H1 (cell line): ENCODE measurements at regions not wholly inside any gene's neighbourhood (a gene's known extent, or its start where the extent isn't known, plus 50 kb on each side); places are given as distances from the start of the nearest gene placed in this dataset.
A peak's percentile ranks its signal among the peaks of the same experiment; 100 is the strongest.

Experiments
- CTCF ChIA-PET: fragments of 300-600 bp; sonication (Branson Sonifier 250); formaldehyde crosslinking; loops from one replicate; lab custom pipeline; 2021; ENCODE audit not compliant: partially characterized antibody; lab: Charles Lee
- POLR2A ChIA-PET: fragments of 300-600 bp; sonication (Branson Sonifier 250); formaldehyde crosslinking; loops from one replicate; lab custom pipeline; 2021; ENCODE audit warnings: inconsistent platforms; ENCODE audit not compliant: partially characterized antibody; lab: Charles Lee
- DNase-seq, 2 experiments: peaks; one replicate each; pipeline versions ENCODE4 v3.0.0 to v3.0.0-alpha.2; 2010 to 2022; ENCODE audit warnings: low spot score in 2 of 2, low read depth in 1 of 2, mixed read lengths in 1 of 2
- FAIRE-seq: peaks from 2 replicates; lab custom pipeline; 2011; peaks lifted over from hg19 to GRCh38; lab: Jason Lieb, UNC
- H2AFZ ChIP-seq: 2 replicates; pipeline ENCODE4 v1.8.1; 2012; ENCODE audit warnings: low read length, inconsistent platforms
- H2AK5ac ChIP-seq: 2 replicates; pipeline ENCODE4 v1.6.1; 2013; ENCODE audit warnings: low read depth, low read length
- H2BK120ac ChIP-seq: replicated peaks from 2 replicates; pipeline ENCODE3; 2013; ENCODE audit warnings: low read depth, low read length, inconsistent platforms
- H2BK12ac ChIP-seq: 2 replicates; pipeline ENCODE4 v1.6.1; 2013; ENCODE audit warnings: low read depth, low read length
- H2BK15ac ChIP-seq: 2 replicates; pipeline ENCODE4 v1.6.1; 2013; ENCODE audit warnings: low read length
- H2BK20ac ChIP-seq: 2 replicates; pipeline ENCODE4 v1.6.1; 2013; ENCODE audit warnings: low read length
- H2BK5ac ChIP-seq: 2 replicates; pipeline ENCODE4 v1.6.1; 2013; ENCODE audit warnings: low read depth, low read length
- H3K14ac ChIP-seq: 2 replicates; pipeline ENCODE4 v1.6.1; 2013; ENCODE audit warnings: inconsistent platforms; ENCODE audit not compliant: insufficient read length
- H3K18ac ChIP-seq: 2 replicates; pipeline ENCODE4 v1.6.1; 2013; ENCODE audit warnings: low read length; ENCODE audit errors: extremely low read depth
- H3K23ac ChIP-seq: 2 replicates; pipeline ENCODE4 v1.6.1; 2013; ENCODE audit warnings: inconsistent platforms; ENCODE audit not compliant: insufficient read length
- H3K23me2 ChIP-seq: 2 replicates; pipeline ENCODE4 v1.6.1; 2013; ENCODE audit warnings: low read depth, low read length
- H3K27ac ChIP-seq: 2 replicates; pipeline ENCODE4 v1.6.1; 2011; ENCODE audit warnings: low read depth, low read length, inconsistent platforms
- H3K27me3 ChIP-seq, 4 experiments: replicated peaks in 1 of 4; 1 replicate in 1 of 4; 2 replicates in 3 of 4; pipeline versions ENCODE4 v1.6.1 to v1.8.1; 2011 to 2013; ENCODE audit warnings: low read length in 3 of 4, mild to moderate bottlenecking in 3 of 4, inconsistent platforms in 2 of 4, mixed read lengths in 2 of 4, moderate library complexity in 1 of 4; ENCODE audit not compliant: control insufficient read depth in 3 of 4, insufficient read depth in 3 of 4; ENCODE audit errors: extremely low read depth in 1 of 4
- H3K36me3 ChIP-seq, 4 experiments: 2 replicates each; pipeline versions ENCODE4 v1.6.1 to v1.8.1; 2011 to 2013; ENCODE audit warnings: mild to moderate bottlenecking in 4 of 4, low read length in 3 of 4, moderate library complexity in 2 of 4, control low read depth in 1 of 4, inconsistent platforms in 1 of 4; ENCODE audit not compliant: insufficient read depth in 4 of 4, control insufficient read depth in 2 of 4
- H3K4ac ChIP-seq: replicated peaks from 2 replicates; pipeline ENCODE3; 2013; ENCODE audit warnings: low read length, low read depth, mixed read lengths, inconsistent platforms; ENCODE audit not compliant: insufficient read length
- H3K4me1 ChIP-seq, 4 experiments: replicated peaks in 1 of 4; 1 replicate in 1 of 4; 2 replicates in 3 of 4; pipeline versions ENCODE4 v1.6.1 to v1.8.1; 2011 to 2013; ENCODE audit warnings: low read length in 3 of 4, inconsistent platforms in 2 of 4, mixed read lengths in 1 of 4; ENCODE audit not compliant: insufficient read depth in 4 of 4, control insufficient read depth in 3 of 4
- H3K4me2 ChIP-seq, 2 experiments: 2 replicates each; pipeline versions ENCODE4 v1.6.1 to v1.8.1; 2011 to 2013; ENCODE audit warnings: low read depth in 2 of 2, low read length in 2 of 2, control low read depth in 1 of 2, inconsistent platforms in 1 of 2, mild to moderate bottlenecking in 1 of 2; ENCODE audit not compliant: insufficient read depth in 1 of 2
- H3K4me3 ChIP-seq, 4 experiments: fragments of 200-600, 300-600 bp in 1 of 4; sonication (generic), shearing (Covaris generic), sonication (Bioruptor Twin) in 1 of 4; 2 replicates each; pipeline versions ENCODE4 v1.5.1 to v1.8.1; 2011 to 2016; ENCODE audit warnings: low read length in 4 of 4, low read depth in 3 of 4, control low read depth in 2 of 4, inconsistent platforms in 2 of 4, mild to moderate bottlenecking in 2 of 4, mixed read lengths in 1 of 4, moderate library complexity in 1 of 4; ENCODE audit not compliant: insufficient read depth in 2 of 4; ENCODE audit errors: extremely low read depth in 1 of 4
- H3K56ac ChIP-seq: replicated peaks from 2 replicates; pipeline ENCODE3; 2013; ENCODE audit warnings: low read depth, mild to moderate bottlenecking, mixed read lengths, low read length, inconsistent platforms; ENCODE audit not compliant: insufficient read length
- H3K79me1 ChIP-seq: 2 replicates; pipeline ENCODE4 v1.6.1; 2013; ENCODE audit warnings: low read depth, low read length, control low read depth
- H3K79me2 ChIP-seq, 2 experiments: 2 replicates each; pipeline versions ENCODE4 v1.6.1 to v1.8.1; 2012 to 2013; ENCODE audit warnings: low read length in 2 of 2, mild to moderate bottlenecking in 2 of 2, inconsistent platforms in 1 of 2; ENCODE audit not compliant: insufficient read depth in 2 of 2, control insufficient read depth in 1 of 2
- H3K9ac ChIP-seq, 4 experiments: replicated peaks in 1 of 4; 1 replicate in 1 of 4; 2 replicates in 3 of 4; pipeline versions ENCODE4 v1.6.1 to v1.8.1; 2011 to 2013; ENCODE audit warnings: low read depth in 3 of 4, low read length in 3 of 4, control low read depth in 2 of 4, mild to moderate bottlenecking in 2 of 4, moderate library complexity in 2 of 4, inconsistent platforms in 1 of 4; ENCODE audit errors: extremely low read depth in 1 of 4
- H3K9me3 ChIP-seq, 2 experiments: 2 replicates each; pipeline versions ENCODE4 v1.6.1 to v1.8.1; 2012 to 2013; ENCODE audit warnings: mild to moderate bottlenecking in 2 of 2, moderate library complexity in 2 of 2, control low read depth in 1 of 2, inconsistent platforms in 1 of 2, low read depth in 1 of 2, low read length in 1 of 2, mixed read lengths in 1 of 2; ENCODE audit not compliant: insufficient read depth in 2 of 2
- H4K20me1 ChIP-seq, 2 experiments: replicated peaks in 1 of 2; 2 replicates each; pipeline versions ENCODE3 to v1.8.1; 2011 to 2013; ENCODE audit warnings: inconsistent platforms in 2 of 2, low read length in 2 of 2, mild to moderate bottlenecking in 1 of 2; ENCODE audit not compliant: insufficient read depth in 2 of 2, control insufficient read depth in 1 of 2
- H4K5ac ChIP-seq: 2 replicates; pipeline ENCODE4 v1.6.1; 2013; ENCODE audit warnings: low read length, low read depth, mixed read lengths, inconsistent platforms; ENCODE audit not compliant: insufficient read length
- H4K8ac ChIP-seq: 2 replicates; pipeline ENCODE4 v1.8.0; 2013; ENCODE audit warnings: mild to moderate bottlenecking, moderate library complexity, low read length, inconsistent platforms; ENCODE audit not compliant: insufficient read depth; ENCODE audit errors: extremely low read depth
- H4K91ac ChIP-seq: replicated peaks from 2 replicates; pipeline ENCODE3; 2013; ENCODE audit warnings: low read length, mixed read lengths, inconsistent platforms; ENCODE audit not compliant: insufficient read length
- CTBP2 ChIP-seq: IDR thresholded peaks from 2 replicates; pipeline ENCODE4 v1.7.0; 2011; ENCODE audit warnings: borderline replicate concordance, mild to moderate bottlenecking, moderate library complexity, mixed read lengths, low read length; ENCODE audit not compliant: insufficient read depth, insufficient read length
- TCF12 ChIP-seq: IDR thresholded peaks from 2 replicates; pipeline ENCODE4 v1.6.1; 2011; ENCODE audit warnings: low read depth, mild to moderate bottlenecking, low read length
- WGBS, 2 experiments: shearing (Covaris generic) in 1 of 2; methylation state at CpG; one replicate each; pipeline versions ENCODE4 v1.1.6 to v1.1.7; 2013 to 2015; ENCODE audit warnings: low lambda C conversion rate in 2 of 2, mixed read lengths in 2 of 2, inconsistent platforms in 1 of 2, low coverage in 1 of 2, missing lambda C conversion rate in 1 of 2; ENCODE audit not compliant: insufficient replicate concordance in 2 of 2, insufficient coverage in 1 of 2, insufficient read length in 1 of 2; ENCODE audit errors: extremely low coverage in 1 of 2, missing lambda C conversion rate in 1 of 2; 5-methylcytosine and 5-hydroxymethylcytosine counted together
- TF ChIP-seq, protein P1 (sequence below): IDR thresholded peaks from 2 replicates; pipeline ENCODE4 v1.6.1; 2011; ENCODE audit warnings: low read length, improper control_type of control experiment

DNA sequence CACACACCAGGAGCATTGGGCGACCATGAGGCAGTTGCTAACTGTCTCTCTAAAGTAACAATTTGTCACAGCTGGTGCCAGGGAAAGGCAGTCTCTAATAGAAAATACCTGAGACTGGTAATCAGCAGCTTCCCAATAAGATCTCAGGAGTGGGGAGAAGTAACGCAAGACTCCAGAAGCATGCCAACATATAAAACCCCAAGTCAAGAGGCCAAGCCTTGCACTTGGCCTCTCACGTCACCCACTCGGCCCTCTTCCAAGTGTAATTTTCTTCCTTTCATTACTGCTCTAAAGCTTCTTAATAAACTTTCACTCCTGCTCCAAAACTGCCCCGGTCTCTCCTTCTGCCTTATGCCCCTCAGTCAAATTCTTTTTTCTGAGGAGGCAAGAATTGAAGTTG is 455.6 kb upstream of the ACVR2A start:
- Histone ChIP-seq H4K5ac (no peak overlapping the region), H2AK5ac (no peak overlapping the region), H2AFZ (no peak overlapping the region), H3K14ac (no peak overlapping the region), H3K4ac (no peak overlapping the region), H3K23ac (no peak overlapping the region), H2BK12ac (no peak overlapping the region), H3K4me1 (peaks cover 0 to 5% (median 0%) of the 10 kb centered on the region in 4 experiments; a peak in 1 of 7 replicates), H2BK5ac (no peak overlapping the region), H3K9ac (no peak overlapping the region), H2BK20ac (no peak overlapping the region), H3K9me3 (no peaks in the 10 kb centered on the region), H3K18ac (no peak overlapping the region), H3K79me2 (no peaks in the 10 kb centered on the region), H4K8ac (no peak overlapping the region), H3K23me2 (no peaks in the 10 kb centered on the region; the same call in 1 of the 2 replicates), H4K20me1 (no peaks in the 10 kb centered on the region), H2BK120ac (no peak overlapping the region), H3K56ac (no peak overlapping the region), H3K27me3 (no peaks in the 10 kb centered on the region), H2BK15ac (0 out of 2 replicates have a peak overlapping the region, but pooled peaks have one; percentile 23), H3K27ac (no peak overlapping the region), H4K91ac (no peak overlapping the region), H3K79me1 (no peaks in the 10 kb centered on the region), H3K4me2 (no peak overlapping the region), H3K36me3 (no peaks in the 10 kb centered on the region), H3K4me3 (no peak overlapping the region)
- ChIA-PET POLR2A (no interaction called here), CTCF (interaction anchor here (0.7 to 1.0 kb wide), 3 partner anchors 97 to 344 kb away, joined by 3 read pairs; no protein-coding TSS in a partner anchor)
- 96% methylated on average over 5 of the region's 5 CpGs; no CpG with 5 or more reads in 1 of the 2 experiments for WGBS, 2 experiments
- TF ChIP-seq CTBP2, result no peak
- TF ChIP-seq, protein P1, sequence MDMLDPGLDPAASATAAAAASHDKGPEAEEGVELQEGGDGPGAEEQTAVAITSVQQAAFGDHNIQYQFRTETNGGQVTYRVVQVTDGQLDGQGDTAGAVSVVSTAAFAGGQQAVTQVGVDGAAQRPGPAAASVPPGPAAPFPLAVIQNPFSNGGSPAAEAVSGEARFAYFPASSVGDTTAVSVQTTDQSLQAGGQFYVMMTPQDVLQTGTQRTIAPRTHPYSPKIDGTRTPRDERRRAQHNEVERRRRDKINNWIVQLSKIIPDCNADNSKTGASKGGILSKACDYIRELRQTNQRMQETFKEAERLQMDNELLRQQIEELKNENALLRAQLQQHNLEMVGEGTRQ, result no peak
- no peak for TF ChIP-seq TCF12
- FAIRE-seq (no peak), DNase-seq (no peak)
